ENCODE measurements at regions not wholly inside any gene's neighbourhood (a gene's known extent, or its start where the extent isn't known, plus 50 kb on each side); places are given as distances from the start of the nearest gene placed in this dataset.
A peak's percentile ranks its signal among the peaks of the same experiment; 100 is the strongest.
"Not testable (repeated sequence)": the region's sequence is repeated elsewhere in the genome, so short reads cannot be mapped to it uniquely, and the experiment has no call there.

DNA sequence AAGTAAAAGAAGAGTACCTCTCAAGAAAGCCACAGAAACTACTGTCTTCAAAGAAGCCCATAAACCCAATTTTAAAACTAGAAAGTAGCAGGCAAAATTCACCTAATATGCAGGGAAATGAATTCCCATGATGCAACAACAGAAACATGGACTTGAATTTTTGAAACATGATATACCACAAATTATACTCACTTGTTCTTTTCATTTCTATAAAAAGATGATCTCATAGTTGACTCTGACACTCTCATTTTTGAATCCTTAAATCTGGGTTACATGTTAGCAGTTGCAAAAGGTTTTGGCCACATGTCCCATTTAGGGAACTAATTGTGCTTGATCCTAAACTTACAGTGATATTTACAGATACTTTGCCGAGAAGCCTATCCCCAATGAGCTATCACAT, 1130.8 kb downstream of the FAT4 start:
- no peak for DNase-seq

- DNase-seq: no peak
These were observed 1132.2 kb downstream of the FAT4 start for GRCh38 chr4:126446917-126447316.

DNA sequence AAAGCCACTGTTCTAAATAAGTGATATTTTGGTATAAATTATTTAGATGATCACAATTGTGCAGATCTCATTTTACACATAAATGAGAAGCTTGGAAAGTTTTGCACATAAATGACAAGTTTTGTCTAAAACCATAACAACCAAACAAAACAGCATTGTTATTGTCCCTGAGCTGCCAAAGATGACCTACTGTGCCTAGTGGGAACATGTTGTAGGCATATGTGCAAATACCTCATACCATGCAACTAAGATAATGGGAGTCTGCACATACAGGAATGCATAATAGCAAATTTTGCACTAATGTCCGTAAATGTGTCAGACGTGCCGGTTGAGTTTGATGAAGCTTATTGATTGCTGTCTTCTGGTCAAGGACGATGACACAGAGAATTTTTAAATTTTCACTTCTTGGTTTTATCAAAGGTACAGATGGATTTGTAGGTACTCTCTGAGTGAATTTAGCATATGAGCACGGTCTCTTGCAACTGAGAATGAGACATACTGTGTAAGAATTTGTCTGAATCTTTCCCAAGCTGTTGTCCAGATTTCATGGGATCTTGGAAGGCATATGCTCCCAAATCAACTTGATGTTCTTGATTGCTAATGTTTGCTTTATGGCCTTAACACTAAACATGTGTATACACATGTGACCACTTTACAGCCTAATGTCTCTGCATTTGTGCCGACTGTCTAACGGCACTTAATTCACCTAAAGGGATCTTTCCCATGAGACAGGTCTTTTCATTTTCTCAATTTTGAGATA, 1133.5 kb downstream of the FAT4 start:
- no peak for DNase-seq

DNA sequence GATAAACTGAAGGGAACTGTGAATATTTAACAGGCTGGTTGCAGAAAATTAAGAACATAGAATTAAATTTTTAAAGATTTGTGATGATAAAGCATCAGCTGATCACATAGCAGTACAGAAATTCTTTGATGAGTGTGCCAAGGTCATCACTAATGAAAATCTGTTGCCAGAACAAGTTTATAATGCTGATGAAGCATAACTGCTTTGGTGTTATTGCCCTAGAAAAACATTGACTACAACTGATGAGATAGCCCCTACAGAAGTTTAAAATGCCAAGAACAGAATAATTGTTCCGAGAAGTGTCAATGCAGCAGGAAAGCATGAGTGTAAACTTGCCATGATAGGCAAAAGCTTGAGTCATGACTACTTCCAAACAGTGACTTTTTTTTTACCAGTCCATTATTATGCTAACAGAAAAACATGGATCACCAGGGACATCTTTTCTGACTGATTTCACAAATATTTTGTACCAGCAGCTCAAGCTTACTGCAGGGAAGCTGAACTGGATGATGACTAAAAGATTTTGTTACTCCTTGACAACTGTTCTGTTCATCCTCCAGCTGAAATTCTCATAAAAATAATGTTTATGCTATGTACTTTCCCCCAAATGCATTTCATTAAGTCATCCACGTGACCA, 1136.6 kb downstream of the FAT4 start:
- no peak for DNase-seq

DNA sequence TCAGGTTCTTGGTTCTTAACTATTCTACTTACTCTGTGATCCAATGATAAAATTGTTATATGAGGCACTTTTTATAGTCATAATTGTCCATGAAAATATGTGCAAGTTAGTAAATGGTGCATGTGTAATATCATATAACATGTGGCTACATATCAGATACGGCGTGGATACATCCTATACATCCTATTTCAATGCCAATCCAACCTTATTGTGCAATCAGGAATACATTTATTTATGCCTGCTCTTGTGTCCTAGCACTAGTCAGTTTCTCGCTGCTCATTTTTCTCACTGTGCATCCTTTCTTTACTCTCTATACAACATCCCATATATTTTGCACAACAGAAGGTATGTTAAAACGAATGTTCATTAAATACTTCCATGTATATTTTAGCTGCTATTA, 1141.1 kb downstream of the FAT4 start:
- DNase-seq: no peak

- DNase-seq: no peak
These were observed 1144.2 kb downstream of the FAT4 start for GRCh38 chr4:126458993-126459392.

- DNase-seq: no peak
These were observed 1150.6 kb downstream of the FAT4 start for GRCh38 chr4:126465341-126465740.

- DNase-seq: no peak
These were observed 1152.1 kb downstream of the FAT4 start for GRCh38 chr4:126466848-126467247.

- no peak for DNase-seq
These were observed 1153.4 kb downstream of the FAT4 start for GRCh38 chr4:126468144-126468543.

DNA sequence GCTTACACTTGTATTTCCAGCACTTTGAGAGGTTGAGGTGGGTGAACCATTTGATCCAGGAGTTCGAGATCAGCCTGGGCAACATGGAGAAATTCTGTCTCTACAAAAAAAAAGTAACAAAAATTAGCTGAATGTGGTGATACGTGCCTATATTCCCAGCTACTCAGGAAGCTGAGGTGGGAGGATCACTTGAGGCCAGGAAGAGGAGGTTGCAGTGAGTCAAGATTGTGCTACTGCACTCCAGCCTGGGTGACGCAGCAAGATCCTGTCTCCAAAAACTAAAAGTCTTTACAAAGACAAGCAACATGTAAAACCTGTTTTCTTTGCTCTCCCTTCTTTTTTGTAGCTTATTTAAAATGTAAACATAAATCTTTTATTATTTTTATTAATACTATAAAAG, 1156.1 kb downstream of the FAT4 start:
- DNase-seq: no peak

GRCh38 chr4:126475730-126476129, 1157.0 kb upstream of the INTU start:
- DNase-seq: no peak

GRCh38 chr4:126479709-126480108, 1153.0 kb upstream of the INTU start:
- no peak for DNase-seq

DNA sequence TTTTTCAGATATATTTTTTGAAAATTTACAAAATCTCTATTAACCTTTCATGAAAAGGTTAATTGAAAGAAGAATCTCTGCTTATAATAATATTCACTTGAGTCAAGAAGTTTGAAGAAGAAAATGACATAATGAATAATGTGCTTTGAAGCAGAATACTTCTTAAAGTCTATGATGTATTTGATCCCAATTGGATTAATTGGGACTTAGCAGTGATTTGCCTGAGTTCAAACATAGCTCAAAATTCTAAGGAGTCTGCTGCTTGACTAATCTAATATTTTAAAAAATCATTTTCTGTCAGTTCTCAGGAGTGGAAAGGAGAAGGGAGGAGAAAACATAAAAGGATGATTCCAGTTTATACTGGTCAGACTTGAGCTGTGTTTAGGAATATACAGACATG, 1150.4 kb upstream of the INTU start:
- DNase-seq: no peak

DNA sequence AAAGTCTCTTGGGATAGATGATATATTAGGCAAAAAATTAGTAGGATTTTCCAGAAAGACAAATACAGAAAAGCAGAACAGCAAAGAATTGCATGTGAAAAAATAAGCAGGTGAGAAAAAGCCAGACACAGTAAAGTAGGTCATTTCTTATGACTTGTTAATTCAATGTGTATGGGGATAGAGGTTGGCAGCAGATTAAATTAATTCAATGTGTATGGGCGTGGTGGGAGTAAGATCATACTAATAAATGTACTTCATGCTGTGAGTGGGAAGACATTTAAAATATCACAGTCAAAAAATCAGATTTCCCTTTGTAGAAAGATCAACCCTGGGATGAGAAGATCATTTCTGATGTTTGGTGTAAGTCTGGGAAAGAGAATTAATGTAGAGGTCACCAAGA, 1146.4 kb upstream of the INTU start:
- no peak for DNase-seq

- no peak for DNase-seq
These were observed 1142.8 kb upstream of the INTU start for GRCh38 chr4:126489826-126490463.

GRCh38 chr4:126495163-126495752, 1137.5 kb upstream of the INTU start:
- no peak for DNase-seq

DNA sequence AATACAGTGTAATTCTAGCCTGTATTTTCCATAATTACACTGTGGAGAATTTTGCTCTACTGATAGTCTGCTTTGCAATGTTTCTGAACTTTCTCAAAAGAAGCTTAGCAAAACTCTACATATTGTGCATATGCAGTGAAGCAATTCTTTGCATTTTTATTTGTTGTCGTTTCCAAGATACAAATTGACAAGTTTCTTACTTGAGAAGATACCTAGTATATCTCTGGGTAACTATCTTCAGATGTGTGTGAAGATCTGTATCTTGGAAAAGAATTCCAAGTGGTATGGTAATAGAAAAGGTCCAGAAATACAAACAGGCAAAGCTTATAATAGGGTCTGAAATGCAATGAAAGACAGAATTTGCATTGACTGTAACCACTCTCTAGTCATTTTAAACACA, 1119.8 kb upstream of the INTU start:
- DNase-seq: no peak

DNA sequence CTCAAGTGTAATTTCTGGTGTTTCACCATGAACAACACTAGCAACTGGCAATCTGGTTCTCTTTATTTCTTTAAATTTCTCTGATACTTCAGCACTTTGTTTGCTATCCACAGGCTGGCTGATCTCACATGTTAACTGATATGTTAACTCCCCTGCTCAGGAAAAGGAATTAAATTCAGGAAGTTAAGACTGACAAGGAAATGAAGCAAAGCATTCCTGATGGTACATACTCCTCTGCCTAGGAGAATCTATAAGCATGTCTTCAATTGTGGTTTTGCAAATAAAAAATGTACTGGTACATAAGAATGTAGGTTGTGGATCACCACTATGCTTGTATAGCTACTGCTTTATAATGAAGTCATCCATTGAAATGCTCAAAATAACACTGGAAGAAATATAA, 1119.2 kb upstream of the INTU start:
- DNase-seq: peak; percentile 15

DNA sequence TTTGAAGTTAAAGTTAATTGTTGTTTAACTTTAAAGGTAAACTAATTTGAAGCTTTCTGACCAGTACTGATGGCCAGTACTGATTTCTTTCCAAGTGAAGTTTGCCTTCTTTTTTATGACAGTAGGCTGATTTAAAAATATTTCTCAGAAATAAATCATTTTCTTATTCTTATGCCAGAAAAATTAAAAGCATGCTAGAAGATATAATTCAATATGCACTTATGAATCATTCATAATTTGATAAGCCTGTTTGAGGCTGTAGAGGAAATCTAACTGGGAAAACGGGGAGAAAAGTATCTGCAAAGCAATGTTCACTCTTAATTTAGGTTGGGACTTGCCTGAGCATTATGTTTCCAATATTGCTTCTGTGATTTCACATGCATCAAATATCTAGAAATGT, 1112.0 kb upstream of the INTU start:
- no peak for DNase-seq

DNA sequence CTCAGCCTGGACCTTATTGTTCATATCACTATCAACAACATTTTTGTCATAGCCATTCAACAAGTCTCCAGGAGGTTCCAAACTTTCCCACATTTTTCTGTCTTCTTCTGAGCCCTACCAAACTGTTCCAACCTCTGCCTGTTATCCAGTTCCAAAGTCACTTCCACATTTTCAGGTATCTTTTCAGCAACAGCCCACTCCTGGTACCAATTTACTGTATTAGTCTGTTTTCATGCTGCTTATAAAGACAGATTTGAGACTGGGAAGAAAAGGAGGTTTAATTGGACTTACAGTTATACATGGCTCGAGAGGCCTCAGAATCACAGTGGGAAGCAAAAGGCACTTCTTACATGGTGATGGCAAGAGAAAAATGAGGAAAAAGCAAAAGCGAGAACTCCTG, 1107.4 kb upstream of the INTU start:
- not testable (repeated sequence) for DNase-seq

- no peak for DNase-seq
These were observed 1106.4 kb upstream of the INTU start for GRCh38 chr4:126526335-126526734.

DNA sequence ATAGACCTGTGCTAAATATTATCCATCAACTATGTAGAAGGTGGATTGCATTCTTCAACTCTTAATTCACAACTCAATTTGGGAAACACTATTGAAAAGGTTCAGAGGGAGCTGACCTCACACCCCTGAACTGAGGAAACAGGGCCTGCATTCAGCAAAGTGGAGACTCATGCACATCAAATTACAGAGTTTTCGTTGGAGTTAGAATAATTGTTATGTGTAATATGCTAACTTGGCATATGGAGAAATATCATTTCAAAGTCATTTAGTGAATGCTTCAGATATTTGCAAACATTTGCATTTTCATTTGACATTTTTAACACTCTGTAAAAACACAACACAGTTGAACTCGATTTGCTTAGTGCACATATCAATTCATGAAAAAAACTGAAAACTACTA, 1102.8 kb upstream of the INTU start:
- no peak for DNase-seq

- DNase-seq: no peak
These were observed 1101.7 kb upstream of the INTU start for GRCh38 chr4:126530996-126531585.

Data from left kidney (tissue), 1 donor.